NB4 (cell line): ENCODE measurements at regions not wholly inside any gene's neighbourhood (a gene's known extent, or its start where the extent isn't known, plus 50 kb on each side); places are given as distances from the start of the nearest gene placed in this dataset.

Experiments
- MAX ChIP-seq: IDR thresholded peaks from 2 replicates; pipeline ENCODE4 v1.6.1; 2011; ENCODE audit warnings: low read depth, low read length
- POLR2A ChIP-seq: IDR thresholded peaks from 2 replicates; pipeline ENCODE4 v1.6.1; 2011; ENCODE audit warnings: mild to moderate bottlenecking; ENCODE audit not compliant: insufficient read length; ENCODE audit errors: extremely low read depth
- TF ChIP-seq, protein P1 (sequence below): IDR thresholded peaks from one replicate; pipeline ENCODE4 v1.5.1; 2012; ENCODE audit warnings: low read depth, low read length

GRCh38 chrX:128818690-128819089, 704.6 kb downstream of the SMARCA1 start:
- TF ChIP-seq, protein P1, sequence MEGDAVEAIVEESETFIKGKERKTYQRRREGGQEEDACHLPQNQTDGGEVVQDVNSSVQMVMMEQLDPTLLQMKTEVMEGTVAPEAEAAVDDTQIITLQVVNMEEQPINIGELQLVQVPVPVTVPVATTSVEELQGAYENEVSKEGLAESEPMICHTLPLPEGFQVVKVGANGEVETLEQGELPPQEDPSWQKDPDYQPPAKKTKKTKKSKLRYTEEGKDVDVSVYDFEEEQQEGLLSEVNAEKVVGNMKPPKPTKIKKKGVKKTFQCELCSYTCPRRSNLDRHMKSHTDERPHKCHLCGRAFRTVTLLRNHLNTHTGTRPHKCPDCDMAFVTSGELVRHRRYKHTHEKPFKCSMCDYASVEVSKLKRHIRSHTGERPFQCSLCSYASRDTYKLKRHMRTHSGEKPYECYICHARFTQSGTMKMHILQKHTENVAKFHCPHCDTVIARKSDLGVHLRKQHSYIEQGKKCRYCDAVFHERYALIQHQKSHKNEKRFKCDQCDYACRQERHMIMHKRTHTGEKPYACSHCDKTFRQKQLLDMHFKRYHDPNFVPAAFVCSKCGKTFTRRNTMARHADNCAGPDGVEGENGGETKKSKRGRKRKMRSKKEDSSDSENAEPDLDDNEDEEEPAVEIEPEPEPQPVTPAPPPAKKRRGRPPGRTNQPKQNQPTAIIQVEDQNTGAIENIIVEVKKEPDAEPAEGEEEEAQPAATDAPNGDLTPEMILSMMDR, result no peak
- TF ChIP-seq POLR2A (no peak), MAX (no peak)
